Stimulated activated CD4-positive, alpha-beta T cell treated with anti-CD3 and anti-CD28 coated beads, TNF-alpha, amount 100 ng/mL, for 1 hour (primary cell): ENCODE measurements at regions not wholly inside any gene's neighbourhood (a gene's known extent, or its start where the extent isn't known, plus 50 kb on each side); places are given as distances from the start of the nearest gene placed in this dataset.

Experiments
- DNase-seq, 3 donors: peaks; one replicate each; pipeline ENCODE4 v3.0.0-alpha.2; 2020; ENCODE audit warnings: low read depth in 3 of 3, low spot score in 1 of 3

DNA sequence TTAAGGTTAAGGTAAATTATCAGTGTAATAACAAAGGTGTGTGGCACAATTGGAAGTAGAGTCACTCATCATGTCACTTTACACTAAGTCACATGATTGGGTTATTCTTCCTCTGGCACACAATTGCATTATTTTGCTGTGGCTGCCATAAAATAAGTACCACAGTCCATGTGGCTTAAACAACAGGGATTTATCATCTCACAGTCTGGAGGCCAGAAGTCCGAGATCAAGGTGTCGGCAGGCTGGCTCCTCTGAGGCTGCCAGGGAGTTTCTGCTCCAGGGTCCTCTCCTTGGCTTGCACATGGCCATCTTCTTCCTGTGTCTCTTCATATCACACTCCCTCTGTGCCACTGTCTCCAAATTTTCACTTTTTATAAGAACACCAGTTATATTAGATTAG lies 421.2 kb downstream of the CMPK2 start:
- no peak for DNase-seq

DNA sequence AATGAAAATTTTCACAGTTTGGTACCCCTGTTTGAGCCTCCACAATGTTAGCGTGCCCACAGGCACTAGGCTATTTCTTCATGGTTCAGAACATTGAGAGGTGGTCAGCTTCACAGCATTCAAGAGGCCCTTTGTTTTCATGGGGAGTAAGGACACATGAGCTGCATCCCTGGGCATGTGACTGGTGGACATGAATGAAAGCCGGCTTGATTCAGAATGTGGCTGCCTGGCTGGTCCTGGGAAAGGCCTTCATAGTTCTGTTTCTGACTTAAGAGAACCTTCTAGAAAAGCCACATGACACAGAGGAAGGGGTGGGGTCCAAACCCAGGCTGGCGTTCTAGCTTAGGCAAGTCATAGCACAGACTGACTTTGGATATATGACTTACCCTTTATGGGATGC lies 420.6 kb downstream of the CMPK2 start:
- DNase-seq, result no peak

DNA sequence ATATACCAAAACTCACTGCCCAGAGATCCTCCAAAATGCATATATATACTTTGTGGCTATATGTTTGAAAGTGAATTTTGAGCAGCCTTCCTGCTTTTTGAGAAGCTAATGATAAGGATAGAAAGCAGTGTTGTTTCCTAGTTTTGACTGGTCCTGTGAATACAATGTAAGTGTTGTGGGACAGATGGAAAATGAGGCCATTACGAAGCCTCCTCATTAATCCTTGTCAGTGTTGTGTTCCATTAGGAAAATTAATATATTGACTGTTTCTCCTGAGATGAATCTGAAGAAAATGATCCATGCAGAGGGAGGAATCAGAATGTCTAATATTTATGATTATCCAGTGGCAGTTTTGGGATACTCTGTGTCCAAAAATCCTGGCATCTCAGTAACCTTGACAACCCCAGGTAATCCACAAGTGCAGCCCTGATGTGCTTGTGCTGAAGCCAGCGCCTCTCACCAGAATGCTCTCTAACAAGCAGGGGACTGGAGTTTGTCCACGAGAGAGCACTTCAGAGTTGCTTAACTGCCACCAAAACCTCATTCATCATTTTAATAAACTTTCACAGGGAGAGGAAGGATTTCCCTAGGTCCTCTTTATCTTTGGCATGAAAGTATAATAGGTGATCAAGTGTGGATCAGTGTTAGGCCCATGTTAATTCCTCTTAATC lies 418.6 kb downstream of the CMPK2 start:
- DNase-seq, result no peak

DNA sequence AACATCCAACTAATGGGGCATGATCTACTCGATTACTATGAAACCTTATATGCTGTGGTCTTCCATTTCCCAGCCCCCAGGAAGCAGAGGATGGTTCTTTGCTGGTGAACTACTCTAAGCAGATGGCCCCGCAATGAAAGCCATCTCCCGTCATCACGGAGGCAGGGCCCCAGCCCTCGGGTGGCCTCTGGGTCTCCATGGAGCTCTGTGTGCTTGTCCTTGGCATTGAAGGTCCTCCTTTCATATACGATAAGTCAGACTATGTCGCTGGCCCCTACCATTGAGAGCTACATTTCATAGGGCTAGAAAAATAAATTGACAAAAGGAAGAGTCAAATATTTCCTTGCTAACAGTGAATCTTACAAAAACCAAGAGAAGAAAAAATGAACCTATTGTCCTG lies 416.8 kb downstream of the CMPK2 start:
- DNase-seq, result no peak

DNA sequence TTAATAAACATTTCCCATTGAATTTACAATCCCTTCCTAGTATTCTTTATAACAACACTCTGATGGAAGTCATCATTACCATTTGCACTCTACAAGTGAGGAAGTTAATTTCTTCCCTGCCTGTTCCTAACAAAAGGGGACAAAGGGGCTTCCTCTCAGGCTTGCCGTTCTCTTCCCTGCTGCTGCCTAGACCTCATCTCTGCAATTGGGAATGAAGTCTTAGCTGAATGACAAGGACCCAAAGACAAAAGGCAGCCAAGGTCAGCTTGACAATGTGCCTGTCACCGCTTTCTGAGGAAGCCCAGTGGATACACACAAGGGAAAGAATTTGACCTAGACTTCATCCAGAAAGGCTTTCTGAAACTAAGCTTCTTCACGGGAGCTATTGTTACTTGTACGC lies 416.4 kb downstream of the CMPK2 start:
- no peak for DNase-seq

DNA sequence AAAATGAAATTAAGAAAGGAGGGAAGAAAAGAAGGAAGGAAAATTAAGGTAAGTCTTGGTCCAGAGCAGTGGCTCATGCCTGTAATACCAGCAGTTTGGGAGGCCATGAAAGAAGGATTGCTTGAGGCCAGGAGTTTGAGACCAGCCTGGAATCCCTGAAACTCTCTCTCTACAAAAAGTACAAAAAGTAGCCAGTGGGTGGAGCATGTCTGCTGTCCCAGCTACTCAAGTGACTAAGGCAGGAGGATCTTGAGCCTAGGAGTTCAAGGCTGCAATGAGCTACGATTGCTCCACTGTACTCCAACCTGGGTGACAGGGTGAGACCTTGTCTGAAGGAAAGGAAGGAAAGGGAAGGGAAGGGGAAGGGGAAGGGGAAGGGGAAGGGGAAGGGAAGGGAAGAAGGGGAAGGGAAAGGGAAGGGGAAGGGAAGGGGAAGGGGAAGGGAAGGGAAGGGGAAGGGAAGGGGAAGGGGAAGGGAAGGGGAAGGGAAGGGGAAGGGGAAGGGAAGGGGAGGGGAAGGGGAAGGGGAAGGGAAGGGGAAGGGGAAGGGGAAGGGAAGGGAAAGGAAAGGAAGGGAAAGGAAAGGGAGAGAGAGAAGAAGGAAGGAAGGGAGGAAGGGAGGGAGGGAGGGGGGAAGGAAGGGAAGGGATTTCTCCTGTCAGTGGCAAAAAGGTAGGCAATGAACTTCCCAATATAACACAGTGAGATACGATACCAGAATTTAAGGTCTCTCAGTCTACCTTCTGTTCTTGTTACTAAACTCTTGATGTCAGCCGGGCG lies 412.8 kb downstream of the CMPK2 start:
- no peak for DNase-seq

DNA sequence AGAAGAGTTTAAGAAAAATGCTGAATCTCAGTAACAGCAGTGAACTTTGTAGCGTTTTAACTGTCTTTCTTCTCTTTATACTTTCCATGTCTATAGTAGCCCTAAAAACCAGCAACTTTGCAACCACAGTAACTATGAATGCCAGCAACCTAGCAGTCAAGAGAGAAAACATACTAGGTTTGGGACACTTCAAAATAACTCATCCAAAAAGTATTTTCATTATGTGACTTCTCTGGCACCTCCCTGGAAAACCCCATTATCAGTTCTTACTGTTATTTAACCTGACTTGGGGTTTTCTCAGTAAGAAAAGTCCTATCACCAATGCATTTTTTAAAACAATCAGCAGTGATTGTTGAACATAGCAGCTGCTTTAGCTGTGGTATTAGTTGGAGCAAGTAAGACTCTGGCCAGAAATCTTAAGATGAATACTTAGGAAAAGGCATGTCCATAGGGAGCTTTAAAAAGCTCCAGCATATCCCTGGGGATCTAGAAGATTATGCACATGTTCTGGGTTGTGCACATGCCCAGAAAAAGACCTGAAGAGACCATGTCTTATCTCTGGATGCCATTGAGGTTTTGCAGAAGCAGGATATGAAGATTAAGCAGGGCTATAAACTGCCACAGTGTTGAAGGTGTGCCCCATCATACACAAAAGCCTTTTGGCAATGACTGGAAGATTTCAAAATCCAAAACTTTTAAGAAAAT lies 411.3 kb downstream of the CMPK2 start:
- DNase-seq, result no peak

DNA sequence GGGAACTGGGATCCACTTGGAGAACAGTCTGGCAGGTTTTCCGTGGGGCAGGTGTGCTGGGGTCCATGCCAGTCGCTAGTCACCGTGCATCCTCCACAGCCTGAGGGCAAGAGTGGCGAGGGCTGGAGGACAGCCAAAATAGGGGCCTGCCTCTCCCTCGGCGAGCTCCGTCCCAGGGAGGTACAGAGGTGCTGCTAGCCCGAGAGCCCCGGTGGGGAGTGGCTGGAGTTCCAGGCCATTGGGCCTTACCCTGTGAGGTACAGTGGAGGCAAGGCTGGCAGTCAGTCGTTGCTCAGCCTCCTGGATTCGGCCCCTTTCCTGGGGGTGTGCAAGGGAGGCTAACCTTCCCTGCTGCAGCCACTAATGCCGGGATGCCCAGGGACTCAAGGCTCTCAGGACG lies 406.6 kb downstream of the CMPK2 start:
- DNase-seq, result no peak

DNA sequence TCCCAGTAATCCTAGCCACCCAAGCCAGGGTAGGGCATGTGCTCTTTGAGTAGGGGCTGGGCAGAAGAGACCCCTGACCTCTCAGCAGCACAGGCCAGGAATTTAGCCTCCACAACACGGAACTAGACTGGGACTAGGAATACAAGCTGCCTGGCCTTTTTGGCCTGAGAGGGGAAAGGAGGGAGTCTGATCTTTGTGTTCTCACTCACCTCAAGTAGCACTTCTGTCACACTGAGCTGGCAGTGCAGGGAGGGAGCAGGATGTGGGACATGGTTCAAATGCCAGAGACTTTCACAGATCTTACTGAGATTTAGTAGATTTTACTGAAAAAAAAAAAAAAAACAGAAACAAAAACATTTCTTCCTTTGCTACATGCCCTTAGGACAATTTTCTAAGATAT lies 395.2 kb downstream of the CMPK2 start:
- no peak for DNase-seq

DNA sequence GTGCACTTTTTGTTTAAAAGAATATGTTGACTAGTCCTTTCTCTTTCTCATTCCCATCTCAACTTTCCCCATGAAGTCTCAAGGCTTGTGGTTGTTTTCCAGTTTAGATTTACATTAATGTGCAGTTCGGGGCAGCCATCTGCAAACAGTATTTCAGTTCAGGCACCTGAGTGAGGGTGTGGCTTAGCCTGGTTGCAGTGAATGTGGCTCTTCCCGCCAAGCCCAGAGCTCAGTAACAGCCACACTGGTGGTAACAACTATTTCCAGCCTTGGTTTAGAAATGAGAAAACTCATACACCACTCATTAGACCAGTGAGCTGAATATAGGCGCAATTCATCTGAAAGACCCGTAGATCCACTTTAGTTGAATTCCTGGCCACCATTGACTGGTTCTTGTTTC lies 394.3 kb downstream of the CMPK2 start:
- no peak for DNase-seq

DNA sequence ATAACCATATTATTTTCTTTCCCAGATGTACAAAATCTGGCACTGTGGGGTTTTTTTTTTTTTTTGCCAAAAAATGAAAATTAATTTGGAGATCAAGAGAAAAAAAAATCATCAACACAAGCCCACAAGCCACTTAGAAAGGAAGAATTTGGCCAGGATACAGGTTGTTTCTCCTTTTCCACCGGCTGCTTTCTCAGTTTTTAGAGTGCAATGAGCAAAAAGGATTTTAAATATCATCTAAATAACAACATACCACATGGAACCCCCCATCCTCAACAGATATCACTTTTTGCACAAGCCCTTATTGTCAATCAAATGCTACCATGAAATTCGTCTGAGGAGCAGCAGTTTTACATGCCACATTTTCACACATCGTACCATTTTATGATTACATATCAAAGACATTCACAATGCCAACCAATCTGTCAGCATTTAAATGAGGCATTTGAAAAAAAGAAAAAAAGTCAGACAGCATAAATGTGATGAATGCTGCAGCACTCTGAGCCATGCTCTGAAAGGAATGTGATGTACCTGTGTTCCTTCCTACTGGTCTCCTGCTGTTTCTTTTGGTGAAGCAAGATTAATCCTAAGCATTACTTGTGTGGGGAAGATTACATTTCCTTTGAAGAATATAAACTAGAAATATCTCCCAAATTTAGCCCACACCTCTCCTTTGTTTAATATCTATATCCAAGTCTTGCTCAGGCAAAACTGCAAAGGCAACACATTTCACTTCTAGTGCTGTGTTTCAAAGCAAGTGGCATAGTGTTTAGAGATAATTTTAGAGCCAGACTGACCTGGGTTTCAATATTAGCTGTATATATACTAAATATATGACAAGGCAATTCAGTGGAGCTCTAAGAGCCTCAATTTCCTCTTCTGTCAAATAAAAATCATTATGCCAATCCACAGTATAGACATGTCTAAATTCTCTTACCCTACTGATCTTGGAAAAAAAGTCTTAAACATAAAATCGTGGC lies 391.3 kb downstream of the CMPK2 start:
- DNase-seq, result no peak

DNA sequence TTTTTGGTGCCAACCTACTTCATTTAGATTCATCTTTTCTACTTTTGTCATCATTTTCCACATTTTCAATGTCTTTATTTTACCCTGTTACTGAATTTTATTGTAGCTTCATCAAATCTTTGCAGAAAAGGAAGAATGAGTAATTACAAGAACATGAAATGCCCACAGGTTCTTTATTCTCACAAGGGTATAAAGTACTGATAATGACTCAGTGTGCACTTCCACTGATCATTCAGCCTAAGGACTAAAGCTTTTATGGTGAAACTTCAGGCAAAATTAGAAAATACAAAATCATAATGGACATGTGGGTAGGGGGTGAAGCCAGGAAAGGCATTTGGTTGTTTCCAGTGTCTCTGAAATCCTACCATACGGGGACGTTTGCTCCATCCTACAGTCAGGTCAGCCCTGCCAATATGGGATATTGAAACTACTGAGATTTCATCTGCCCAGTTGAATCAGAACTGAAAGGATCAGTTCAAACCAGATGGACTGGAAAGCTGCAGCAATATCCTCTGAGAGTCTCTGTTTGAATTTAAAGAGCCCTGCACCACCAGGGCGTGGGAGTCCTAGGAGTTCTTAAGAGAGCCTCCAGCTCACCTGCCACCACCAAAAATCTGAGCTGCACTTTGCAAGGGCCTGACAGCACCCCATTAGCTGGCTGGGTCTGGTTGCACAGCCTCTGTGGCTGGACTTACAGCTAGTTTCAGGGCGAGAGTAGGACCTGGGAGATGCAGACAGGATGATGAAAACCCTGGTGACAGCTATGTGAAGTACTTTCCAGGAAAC lies 390.4 kb downstream of the CMPK2 start:
- DNase-seq, result no peak

DNA sequence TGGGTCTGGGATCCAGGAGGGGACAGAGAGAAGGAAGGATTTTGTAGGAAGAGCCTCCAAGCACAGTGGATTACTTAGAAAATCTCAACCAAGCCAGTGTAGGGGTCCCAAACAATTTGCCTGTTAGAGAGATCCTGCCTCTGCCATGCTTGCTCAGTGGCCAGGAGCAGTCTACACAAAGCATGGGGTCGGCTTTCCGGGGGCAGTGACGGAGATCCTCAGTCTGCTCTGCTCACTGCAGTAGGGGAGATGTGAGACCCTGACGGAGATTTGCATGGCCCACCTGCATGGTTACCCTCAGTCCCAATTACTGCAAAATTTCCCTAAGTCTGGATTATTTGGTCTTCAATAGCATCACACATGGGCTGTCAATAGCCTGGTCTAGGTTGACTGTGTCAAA lies 385.2 kb downstream of the CMPK2 start:
- no peak for DNase-seq

DNA sequence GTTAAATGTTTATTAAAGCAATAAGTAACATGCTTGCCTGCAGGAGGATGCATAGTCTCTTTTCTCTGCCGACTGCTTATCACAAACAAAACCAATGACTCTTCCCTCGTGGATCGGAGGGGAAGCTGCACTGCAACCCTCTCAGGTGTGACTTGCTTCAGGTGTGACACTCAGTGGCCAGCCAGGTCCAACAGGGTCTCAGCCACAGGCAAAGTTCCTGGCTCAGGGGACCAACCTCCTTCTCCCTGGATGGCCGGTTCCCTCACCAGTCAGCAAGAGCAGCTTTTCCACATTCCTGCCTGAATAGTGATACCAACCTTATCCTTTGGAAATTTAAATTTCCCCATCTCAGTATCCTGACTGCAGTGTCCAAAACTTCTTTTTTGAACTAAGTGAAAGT lies 383.5 kb downstream of the CMPK2 start:
- no peak for DNase-seq

DNA sequence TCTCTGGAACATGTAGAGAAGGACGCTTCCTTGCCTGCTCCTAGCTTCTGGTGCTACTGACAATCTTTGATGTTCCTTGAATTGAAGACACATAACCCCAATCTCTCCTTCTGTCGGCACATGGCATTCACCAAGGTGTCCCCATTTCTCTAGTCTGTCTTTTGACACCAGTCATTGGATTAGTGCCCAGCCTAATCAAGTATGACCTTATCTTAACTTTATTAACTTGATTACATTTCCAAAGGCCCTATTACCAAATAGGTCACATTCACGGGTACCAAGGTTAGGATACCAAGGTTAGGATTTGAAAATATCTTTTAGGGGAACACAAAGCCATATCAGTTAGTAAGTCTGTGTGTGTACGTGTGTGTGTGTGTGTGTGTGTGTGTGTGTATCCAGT lies 377.9 kb downstream of the CMPK2 start:
- DNase-seq, result no peak

DNA sequence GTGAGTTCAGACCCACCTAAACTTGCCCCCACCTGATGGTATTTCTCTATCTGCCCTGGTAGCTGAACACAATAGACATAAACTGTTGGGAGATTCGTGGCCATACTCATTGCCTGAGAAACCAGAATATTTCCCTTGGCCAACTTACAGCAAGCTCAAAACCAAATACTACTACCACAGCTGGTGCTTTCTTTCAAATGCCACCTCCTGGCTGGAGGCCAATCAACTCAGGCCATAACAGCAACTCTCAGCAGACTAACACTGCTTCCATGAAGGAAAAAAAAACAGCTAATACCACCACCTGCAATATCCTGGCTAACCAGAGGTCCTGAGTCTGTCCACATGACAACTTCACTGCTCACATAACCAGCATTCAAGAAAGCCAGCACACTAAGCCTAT lies 373.1 kb downstream of the CMPK2 start:
- no peak for DNase-seq

DNA sequence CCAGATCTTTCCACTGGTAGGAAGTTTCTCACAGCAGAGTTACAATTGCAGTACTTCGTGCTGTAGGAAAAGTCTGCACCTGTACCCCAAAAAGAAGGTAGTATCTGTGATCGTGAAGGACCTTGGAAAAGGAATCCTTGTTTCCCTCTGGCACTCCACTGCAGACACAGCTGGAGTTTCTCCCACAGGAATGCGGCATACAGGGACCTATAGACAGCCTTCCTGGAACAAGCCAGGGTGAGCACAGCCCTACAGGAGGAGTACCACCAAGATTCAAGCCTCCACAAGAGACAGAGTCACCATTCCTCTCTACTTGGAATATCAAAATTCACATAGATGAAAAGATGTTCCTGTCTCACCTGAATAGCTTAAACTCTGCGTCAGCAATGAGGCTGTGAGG lies 372.4 kb downstream of the CMPK2 start:
- DNase-seq, result no peak

DNA sequence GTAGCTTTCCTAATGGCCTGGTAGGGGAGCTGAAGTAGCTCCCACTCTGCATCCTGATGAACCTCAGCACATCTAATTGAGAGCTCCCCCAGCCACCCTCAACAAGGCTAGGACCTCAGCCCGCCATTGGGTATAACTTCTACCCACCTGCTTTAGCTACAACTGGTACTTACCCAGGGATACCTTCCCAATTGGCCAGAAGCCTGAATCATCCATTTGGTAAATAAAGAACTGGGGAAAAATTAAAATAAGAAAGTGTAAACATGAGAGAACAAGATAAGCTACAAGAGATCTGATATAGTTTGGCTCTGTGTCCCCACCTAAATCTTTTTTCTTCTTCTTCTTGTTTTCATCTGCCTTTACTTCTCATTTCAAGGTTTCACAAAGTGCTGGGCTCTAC lies 372.0 kb downstream of the CMPK2 start:
- DNase-seq, result no peak

DNA sequence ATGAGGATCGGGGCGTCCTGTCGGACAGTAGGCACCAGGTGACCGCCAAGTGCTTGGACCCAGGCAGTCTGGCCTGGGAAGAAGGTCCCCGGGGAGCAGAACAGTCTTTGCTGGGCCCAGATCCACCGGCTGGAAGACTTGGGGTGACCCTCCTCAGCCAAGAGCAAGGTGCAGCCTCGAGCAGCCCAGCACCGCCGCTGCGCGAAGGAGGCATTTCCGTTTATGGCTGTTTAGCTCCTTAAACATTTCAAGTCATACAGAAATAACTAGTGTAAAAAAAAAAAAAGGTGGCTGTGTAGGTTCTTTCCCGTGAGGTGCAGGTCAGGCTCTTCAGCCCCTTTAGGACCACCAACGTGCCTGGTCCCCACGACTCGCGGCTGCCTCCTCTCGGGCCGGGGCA lies 370.2 kb downstream of the CMPK2 start:
- DNase-seq, result no peak

DNA sequence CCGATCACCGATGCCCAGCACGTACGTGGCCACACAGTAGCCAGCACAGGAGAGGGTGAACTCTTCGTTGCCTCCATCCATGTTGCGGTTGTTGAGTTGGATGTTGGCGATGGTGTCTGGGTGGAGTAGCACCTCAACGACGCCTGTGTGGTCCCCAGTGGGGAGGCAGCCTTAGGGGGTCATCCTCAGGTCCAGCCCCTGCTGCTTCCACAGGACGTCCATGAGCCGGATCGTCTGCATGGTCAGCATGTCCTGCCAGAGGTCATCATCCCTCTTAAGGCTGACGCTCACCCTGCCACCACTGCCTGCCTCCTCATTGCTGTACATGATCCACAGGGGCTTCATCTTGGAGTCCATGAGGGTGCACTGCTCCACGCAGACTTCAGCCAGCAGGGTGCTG lies 369.3 kb downstream of the CMPK2 start:
- DNase-seq, result no peak
